Stomach smooth muscle (tissue), 2 donors: ENCODE measurements at regions not wholly inside any gene's neighbourhood (a gene's known extent, or its start where the extent isn't known, plus 50 kb on each side); places are given as distances from the start of the nearest gene placed in this dataset.
A peak's percentile ranks its signal among the peaks of the same experiment; 100 is the strongest.
"Not testable (repeated sequence)": the region's sequence is repeated elsewhere in the genome, so short reads cannot be mapped to it uniquely, and the experiment has no call there.

Source experiments
- H3K27ac ChIP-seq: one replicate; pipeline ENCODE4 v1.7.0; 2013; ENCODE audit warnings: mild to moderate bottlenecking, low read length, inconsistent platforms
- H3K27me3 ChIP-seq, 2 donors: one replicate each; pipeline ENCODE4 v1.7.0; 2013; ENCODE audit warnings: low read length in 2 of 2; ENCODE audit not compliant: insufficient read depth in 2 of 2, control insufficient read depth in 1 of 2
- H3K36me3 ChIP-seq, 2 donors: one replicate each; pipeline ENCODE4 v1.7.0; 2013; ENCODE audit warnings: low read length in 2 of 2; ENCODE audit not compliant: control insufficient read depth in 2 of 2, insufficient read depth in 2 of 2
- H3K4me1 ChIP-seq: one replicate; pipeline ENCODE4 v1.7.0; 2013; ENCODE audit warnings: low read length; ENCODE audit not compliant: control insufficient read depth, insufficient read depth
- H3K4me3 ChIP-seq, 2 donors: one replicate each; pipeline ENCODE4 v1.7.0; 2013; ENCODE audit warnings: low read length in 2 of 2
- H3K9ac ChIP-seq, 2 donors: one replicate each; pipeline ENCODE4 v1.7.0; 2013; ENCODE audit warnings: low read length in 2 of 2, mild to moderate bottlenecking in 1 of 2
- H3K9me3 ChIP-seq, 2 donors: one replicate each; pipeline ENCODE4 v1.7.0; 2013; ENCODE audit warnings: low read length in 2 of 2; ENCODE audit not compliant: control insufficient read depth in 2 of 2
- donor health status: healthy.
- donor health status: Pancreatic carcinoma.

GRCh38 chr13:44140888-44141724 is 232.5 kb upstream of the SERP2 start:
- Histone ChIP-seq H3K4me1 (peaks cover 9% of the 10 kb centered on the region), H3K27ac (peak overlapping the region; percentile 95), H3K4me3 (peak overlapping the region; percentile 66 to 78), H3K27me3 (no peaks in the 10 kb centered on the region), H3K36me3 (no peaks in the 10 kb centered on the region), H3K9ac (peak overlapping the region; percentile 92 to 93), H3K9me3 (no peaks in the 10 kb centered on the region)

DNA sequence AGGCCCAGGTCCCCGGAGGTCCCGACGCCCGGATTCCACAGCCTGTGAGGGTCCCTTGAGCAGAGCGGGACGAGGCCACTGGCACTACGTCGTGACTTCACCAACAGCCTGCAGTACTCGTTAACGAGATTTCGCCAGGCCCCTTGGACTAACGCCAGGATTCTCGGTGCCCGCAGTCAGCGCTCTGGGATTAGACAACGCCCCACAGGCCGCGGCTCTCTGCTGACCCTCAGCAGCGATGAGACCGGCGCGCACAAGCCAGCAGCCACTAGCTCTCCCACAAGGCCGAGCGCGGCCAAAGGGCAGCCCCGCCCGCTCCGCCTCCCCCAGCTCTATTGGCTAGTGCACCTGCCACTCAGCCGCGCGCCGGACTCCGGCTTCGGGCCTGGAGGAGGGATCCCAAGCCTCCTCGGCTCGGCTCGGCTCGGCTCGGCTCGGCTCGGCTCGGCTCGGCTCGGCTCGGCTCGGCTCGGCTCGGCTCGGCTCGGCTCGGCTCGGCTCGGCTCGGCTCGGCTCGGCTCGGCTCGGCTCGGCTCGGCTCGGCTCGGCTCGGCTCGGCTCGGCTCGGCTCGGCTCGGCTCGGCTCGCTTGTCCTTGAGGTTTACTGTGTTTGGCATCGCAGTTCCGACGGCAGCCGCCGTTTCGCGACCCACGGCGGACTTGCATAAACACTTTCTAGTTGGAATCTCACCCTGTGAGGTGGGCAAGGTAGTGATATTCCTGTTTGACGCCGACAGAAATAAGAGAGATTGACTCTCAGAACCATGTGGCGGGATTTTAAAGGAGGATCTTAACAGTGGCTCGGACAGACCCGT is 231.7 kb upstream of the SERP2 start:
- Histone ChIP-seq H3K9ac (peak overlapping the region; percentile 96 to 97), H3K4me3 (peak overlapping the region; percentile 81 to 97), H3K4me1 (peaks cover 9% of the 10 kb centered on the region), H3K9me3 (no peaks in the 10 kb centered on the region), H3K36me3 (no peaks in the 10 kb centered on the region), H3K27me3 (no peaks in the 10 kb centered on the region), H3K27ac (peak overlapping the region; percentile 95)

- H3K36me3 ChIP-seq = no peaks in the 10 kb centered on the region
- H3K4me1 ChIP-seq = peaks cover 9% of the 10 kb centered on the region
- peak overlapping the region; percentile 89 for H3K27ac ChIP-seq
- no peaks in the 10 kb centered on the region for H3K27me3 ChIP-seq
- peak overlapping the region; percentile 81 to 97 for H3K4me3 ChIP-seq
- H3K9ac ChIP-seq = peak overlapping the region; percentile 96 to 97
- no peaks in the 10 kb centered on the region for H3K9me3 ChIP-seq
Observed at GRCh38 chr13:44142540-44142867, 231.1 kb upstream of the SERP2 start.

GRCh38 chr13:44142941-44143665 is 230.5 kb upstream of the SERP2 start:
- Histone ChIP-seq H3K36me3 (no peaks in the 10 kb centered on the region), H3K4me1 (peaks cover 9% of the 10 kb centered on the region), H3K27me3 (no peaks in the 10 kb centered on the region), H3K27ac (no peak overlapping the region), H3K9ac (peak overlapping the region in 1 of 2 donors; percentile 97), H3K4me3 (peak overlapping the region; percentile 81 to 97), H3K9me3 (no peaks in the 10 kb centered on the region)

GRCh38 chr13:44146138-44146537 is 227.5 kb upstream of the SERP2 start:
- Histone ChIP-seq H3K36me3 (no peaks in the 10 kb centered on the region), H3K27me3 (no peaks in the 10 kb centered on the region), H3K27ac (no peak overlapping the region), H3K9ac (no peak overlapping the region), H3K4me1 (peaks cover 7% of the 10 kb centered on the region), H3K9me3 (no peaks in the 10 kb centered on the region), H3K4me3 (no peak overlapping the region)

- Histone ChIP-seq H3K4me3 (no peak overlapping the region), H3K9ac (no peak overlapping the region), H3K27ac (no peak overlapping the region), H3K4me1 (peaks cover 2% of the 10 kb centered on the region), H3K9me3 (no peaks in the 10 kb centered on the region), H3K36me3 (no peaks in the 10 kb centered on the region), H3K27me3 (no peaks in the 10 kb centered on the region)
Observed at GRCh38 chr13:44147233-44147632, 226.4 kb upstream of the SERP2 start.

DNA sequence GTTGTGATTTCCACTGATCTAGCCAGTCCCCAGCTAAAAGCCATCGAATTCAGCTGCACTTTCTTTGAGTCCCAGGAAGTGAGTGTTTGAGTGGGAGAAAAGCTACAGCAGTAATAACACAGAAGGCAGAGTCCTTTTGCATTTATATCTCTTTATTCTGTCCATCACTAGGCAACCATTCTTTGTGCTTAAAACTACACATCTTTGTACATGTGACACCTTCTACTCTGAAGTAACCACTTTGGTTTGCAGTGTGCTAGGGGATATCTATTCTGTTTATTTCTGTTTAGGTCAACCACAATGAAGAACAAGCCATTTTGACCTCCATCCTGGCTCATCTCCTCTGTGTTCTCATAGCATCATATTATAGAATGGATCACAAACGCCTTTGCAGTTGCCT is 226.0 kb upstream of the SERP2 start:
- Histone ChIP-seq H3K9ac (no peak overlapping the region), H3K4me1 (peaks cover 2% of the 10 kb centered on the region), H3K27me3 (no peaks in the 10 kb centered on the region), H3K27ac (no peak overlapping the region), H3K4me3 (no peak overlapping the region), H3K9me3 (no peaks in the 10 kb centered on the region), H3K36me3 (no peaks in the 10 kb centered on the region)

- Histone ChIP-seq H3K9ac (no peak overlapping the region), H3K36me3 (no peaks in the 10 kb centered on the region), H3K4me1 (peaks cover 3% of the 10 kb centered on the region), H3K27me3 (no peaks in the 10 kb centered on the region), H3K4me3 (no peak overlapping the region), H3K27ac (no peak overlapping the region), H3K9me3 (no peaks in the 10 kb centered on the region)
Observed at GRCh38 chr13:44148159-44148914, 225.3 kb upstream of the SERP2 start.

DNA sequence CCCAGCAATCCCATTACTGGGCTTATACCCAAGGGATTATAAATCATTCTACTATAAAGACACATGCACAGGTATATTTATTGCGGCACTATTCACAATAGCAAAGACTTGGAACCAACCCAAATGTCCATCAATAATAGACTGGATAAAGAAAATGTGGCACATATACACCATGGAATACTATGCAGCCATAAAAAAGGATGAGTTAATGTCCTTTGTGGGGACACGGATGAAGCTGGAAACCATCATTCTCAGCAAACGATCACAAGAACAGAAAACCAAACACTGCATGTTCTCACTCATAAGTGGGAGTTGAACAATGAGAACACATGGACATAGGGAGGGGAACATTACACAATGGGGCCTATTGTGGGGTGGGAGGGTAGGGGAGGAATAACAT is 224.4 kb upstream of the SERP2 start:
- not testable (repeated sequence) for H3K27me3 ChIP-seq

GRCh38 chr13:44149821-44150220 is 223.8 kb upstream of the SERP2 start:
- Histone ChIP-seq H3K27me3 (no peaks in the 10 kb centered on the region), H3K9me3 (no peaks in the 10 kb centered on the region), H3K4me3 (no peak overlapping the region), H3K27ac (no peak overlapping the region), H3K9ac (no peak overlapping the region), H3K36me3 (no peaks in the 10 kb centered on the region), H3K4me1 (peaks cover 13% of the 10 kb centered on the region)

More for the DNA sequence above, 224.4 kb upstream of the SERP2 start:
- H3K36me3 ChIP-seq, H3K27ac ChIP-seq, H3K9me3 ChIP-seq, H3K9ac ChIP-seq, H3K4me3 ChIP-seq, H3K4me1 ChIP-seq: not testable (repeated sequence)
